ENCODE measurements at regions not wholly inside any gene's neighbourhood (a gene's known extent, or its start where the extent isn't known, plus 50 kb on each side); places are given as distances from the start of the nearest gene placed in this dataset.

DNA sequence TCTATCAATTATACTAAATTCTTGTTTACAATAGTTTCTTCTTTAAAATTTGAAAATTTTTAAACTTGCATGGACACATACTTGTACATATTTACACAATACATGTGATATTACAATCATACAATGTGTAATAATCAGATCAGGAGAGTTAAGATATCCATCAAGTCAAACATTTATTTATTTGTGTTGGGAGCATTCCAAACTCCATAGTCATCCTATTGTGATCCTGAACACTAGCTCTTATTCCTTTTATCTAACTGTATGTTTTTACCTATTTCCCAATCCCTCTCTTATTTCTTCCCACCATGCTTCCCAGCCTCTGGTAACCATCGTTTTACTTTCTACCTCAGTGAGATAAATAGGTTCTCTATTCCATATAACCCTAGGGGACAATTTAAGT lies 1219.2 kb downstream of the ZPLD1 start:
- no peak for DNase-seq (ENCODE audit: low read depth)

DNA sequence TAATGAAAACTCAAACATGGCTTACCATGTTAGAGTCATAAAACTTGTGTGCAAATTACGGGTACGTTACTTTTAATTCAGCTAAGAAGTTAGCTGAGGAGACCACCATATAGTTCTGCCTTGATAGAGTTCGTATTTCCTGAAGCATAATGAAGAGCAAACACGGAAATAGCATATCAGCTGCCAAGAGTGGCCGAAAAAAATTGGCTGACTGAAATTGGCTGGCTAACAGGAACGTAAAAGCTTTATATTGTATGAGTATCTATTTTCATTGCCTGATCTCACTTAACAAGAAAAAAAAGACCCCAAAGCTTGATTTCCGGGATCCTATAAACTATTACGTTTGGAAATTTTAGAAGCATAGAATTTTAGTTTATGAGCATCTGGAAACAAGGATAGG lies 1222.9 kb downstream of the ZPLD1 start:
- no peak for DNase-seq (ENCODE audit: low read depth)

DNA sequence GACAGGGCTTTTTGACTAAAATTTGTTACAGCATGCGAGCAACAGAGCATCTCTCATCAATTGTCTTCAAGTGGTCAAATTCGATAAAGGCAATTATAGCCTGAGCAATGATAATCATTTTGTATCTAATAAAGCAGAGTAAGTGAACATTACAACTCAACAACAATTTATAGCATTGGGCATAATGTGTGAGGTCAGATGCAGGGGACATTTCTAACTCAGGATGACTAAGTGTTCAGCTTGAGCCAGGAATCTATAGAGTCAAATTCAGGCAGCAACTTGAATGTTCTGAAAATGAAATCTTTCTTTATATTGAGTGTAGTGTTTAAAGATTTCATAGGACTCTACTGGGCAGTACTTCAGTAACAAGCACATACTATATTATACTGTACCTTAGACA lies 1226.0 kb downstream of the ZPLD1 start:
- no peak for DNase-seq (ENCODE audit: low read depth)

DNA sequence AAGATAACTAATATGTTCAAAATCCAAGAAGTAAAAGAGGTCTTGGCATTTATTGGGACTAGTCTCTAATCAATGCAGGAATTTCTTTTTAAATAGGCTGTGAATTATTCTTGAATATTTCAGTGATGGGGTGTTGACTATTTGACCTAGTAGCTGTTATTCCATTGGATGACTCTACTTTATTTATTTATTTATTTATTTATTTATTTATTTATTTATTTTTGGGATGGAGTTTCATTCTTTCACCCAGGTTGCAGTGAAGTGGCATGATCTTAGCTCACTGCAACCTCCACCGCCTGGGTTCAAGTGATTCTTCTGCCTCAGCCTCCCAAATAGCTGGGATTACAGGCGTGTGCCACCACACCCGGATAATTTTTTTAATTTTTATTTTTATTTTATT lies 1227.8 kb downstream of the ZPLD1 start:
- DNase-seq (ENCODE audit: low read depth) = no peak

DNA sequence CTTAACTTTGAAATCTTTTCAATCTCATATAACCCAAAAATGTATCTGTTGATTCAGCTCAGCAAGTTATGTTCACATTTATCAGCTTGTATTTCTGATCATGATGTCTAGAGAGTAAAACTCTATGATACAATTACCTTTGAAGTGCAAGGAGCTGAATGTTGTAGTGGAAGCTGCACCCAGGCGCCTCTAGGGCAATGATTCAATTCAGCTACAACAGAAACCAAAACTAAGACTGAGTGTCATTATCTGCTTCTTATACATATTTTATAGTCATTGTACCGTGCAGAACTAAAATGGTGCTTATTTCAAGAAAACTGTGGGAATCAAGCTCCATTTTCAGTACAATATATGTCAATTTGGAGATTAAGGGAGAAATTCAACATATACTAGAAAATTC lies 1237.5 kb downstream of the ZPLD1 start:
- no peak for DNase-seq (ENCODE audit: low read depth)

DNA sequence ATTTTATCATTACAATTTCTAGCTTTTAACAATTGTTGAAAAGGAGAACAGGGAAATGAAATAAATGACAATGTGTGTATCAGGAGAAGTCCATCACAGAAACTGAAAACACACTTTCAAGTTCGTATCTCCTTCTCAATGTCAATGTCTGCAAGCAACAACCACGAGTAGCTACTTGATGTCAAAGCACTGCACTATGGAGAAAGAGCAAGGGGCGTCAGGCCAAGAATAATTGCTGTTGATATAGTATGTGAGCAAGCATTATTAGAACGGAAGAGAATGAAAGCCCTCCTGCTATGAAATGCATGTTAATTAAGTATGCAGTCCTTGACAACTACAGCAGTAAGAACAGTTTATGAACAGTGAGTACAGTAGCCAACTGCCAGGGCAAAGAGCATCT lies 1250.1 kb downstream of the ZPLD1 start:
- DNase-seq (ENCODE audit: low read depth) = no peak

DNA sequence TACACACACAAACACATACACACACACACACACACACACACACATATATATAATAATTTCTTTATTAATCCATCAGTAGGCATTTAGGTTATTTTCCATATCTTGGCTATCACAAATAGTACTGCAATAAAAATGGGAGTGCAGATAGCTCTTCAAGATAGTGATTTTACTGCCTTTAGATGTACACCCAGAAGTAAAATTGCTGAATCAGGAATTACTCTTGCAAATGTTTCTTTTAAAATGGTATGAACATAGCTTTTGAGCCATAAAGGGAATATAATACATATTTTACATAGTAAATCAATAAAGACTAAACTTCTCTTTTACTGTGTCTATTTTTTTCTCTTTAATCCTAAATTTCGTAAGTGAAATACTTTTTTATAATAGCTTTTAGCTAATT lies 1251.1 kb downstream of the ZPLD1 start:
- no peak for DNase-seq (ENCODE audit: low read depth)

DNA sequence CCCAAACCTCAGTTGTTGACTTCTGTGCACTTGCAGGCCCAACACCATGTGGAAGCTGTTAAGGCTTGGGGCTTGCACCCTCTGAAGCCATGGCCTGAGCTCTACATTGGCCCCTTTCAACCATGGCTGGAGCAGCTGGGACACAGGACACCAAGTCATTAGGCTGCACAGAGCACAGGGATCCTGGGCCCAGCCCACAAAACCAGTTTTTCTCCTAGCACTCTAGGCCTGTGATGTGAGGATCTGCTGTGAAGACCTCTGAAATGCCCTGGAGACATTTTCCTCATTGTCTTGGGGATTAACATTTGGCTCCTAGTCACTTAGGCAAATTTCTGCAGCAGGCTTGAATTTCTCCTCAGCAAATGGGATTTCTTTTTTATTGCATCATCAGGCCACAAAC lies 1255.7 kb downstream of the ZPLD1 start:
- DNase-seq (ENCODE audit: low read depth) = no peak

DNA sequence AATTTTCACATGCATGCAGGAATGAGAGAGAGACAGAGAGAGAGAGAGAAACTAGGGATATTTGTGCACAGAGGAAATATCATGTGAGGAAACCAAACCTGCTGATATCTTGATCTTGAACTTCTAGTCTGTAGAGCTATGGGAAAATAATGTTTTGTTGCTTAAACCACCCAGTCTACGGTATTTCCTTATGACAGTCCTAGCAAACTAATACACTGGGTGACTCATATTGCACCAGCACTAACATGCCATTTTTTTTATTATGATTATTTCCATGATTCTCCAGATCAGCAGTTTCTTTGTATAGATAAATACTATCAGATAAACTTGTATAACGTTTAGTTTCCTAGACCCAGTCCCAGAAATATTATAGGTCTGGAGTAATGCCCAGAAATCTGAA lies 1259.0 kb downstream of the ZPLD1 start:
- no peak for DNase-seq (ENCODE audit: low read depth)

DNA sequence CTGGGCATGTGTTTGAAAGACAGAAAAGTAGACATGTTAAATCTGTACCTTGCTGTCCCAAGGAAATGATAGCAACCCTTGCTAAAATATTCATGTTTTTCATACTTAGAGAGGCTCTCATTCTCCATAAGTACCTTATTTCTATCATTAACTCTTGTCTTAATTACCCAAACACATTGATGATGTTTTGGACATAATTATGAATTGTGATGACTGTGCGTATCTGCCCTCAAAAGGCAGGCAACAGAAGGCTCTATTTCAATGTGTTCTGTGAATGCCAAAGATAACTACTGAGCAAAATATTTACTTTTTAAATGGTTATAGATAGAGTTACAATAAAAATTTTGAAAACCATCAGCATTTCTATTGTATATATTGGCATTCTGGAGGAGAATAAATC lies 1263.8 kb downstream of the ZPLD1 start:
- no peak for DNase-seq (ENCODE audit: low read depth)

DNA sequence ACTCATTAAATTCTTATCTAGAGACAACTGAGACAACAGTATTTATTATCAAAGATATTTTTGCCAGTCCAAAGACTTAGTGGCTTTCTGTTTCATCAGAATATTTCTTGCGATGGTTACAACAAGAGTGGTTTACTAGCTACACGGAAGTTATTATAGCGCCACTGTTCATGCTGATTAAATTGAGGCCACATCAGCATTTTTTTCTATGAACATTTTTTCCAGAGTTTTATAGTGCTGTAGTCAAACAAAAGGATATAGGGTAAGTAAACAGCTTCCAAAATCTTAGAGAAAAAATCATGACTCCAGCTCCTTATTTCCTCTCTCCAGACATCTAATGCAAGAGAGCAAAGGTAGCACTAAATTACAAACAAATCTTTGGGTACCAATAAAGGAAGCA lies 1264.4 kb downstream of the ZPLD1 start:
- no peak for DNase-seq (ENCODE audit: low read depth)

DNA sequence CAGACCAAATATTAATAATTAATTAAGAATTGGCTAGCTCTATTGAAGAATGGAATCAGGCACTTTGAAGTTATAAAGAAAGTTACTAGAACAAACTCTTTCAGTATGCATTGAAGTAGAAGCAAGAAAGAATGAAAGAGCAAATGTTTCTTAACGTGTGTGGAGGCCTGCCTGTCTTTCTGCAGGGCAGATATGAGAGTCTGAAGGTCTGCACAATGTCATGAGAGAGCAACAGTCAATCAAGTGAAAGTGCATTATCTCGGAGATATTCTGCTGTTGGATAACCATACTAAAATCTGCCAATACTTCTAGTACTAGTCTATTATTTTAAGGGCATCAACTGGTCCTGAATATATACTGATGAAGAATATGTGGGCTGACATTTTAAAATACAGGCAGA lies 1270.8 kb downstream of the ZPLD1 start:
- DNase-seq (ENCODE audit: low read depth) = no peak

DNA sequence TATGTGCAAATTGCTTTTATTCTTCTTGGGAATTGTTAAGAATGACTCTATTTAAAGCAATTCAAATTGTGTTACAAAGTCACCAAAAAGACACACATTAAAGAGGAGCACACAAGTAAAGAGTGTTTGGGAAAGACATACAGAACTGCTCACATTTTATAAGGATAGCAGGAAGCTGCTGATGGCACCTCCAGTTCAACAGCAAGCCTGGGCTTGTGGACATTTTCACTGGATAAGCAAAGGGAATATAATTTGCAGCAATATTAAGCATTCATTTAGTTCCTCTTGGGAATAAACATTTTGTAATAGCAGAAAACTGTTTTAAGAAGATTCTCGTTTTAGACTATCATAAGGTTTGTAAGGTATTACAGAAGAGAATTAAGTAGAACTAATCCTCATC lies 1271.9 kb downstream of the ZPLD1 start:
- no peak for DNase-seq (ENCODE audit: low read depth)

DNA sequence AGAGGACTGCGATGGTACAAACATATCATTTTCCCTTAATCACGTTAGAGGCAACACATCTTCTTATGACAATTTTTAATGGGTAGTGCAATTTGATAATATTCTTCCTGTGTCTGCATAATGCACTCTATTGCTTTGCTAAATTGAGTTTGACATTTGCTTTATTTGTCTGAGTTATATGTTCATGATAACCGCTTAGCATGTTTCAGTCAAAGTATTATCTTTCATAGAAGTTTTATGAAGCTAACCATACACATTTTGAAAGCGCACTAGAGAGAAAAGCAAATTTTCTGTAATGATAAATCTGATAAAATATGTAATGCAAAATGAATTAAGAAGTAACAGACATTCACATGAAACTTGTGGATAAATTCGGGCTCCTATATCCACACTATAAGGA lies 1276.9 kb downstream of the ZPLD1 start:
- no peak for DNase-seq (ENCODE audit: low read depth)

DNA sequence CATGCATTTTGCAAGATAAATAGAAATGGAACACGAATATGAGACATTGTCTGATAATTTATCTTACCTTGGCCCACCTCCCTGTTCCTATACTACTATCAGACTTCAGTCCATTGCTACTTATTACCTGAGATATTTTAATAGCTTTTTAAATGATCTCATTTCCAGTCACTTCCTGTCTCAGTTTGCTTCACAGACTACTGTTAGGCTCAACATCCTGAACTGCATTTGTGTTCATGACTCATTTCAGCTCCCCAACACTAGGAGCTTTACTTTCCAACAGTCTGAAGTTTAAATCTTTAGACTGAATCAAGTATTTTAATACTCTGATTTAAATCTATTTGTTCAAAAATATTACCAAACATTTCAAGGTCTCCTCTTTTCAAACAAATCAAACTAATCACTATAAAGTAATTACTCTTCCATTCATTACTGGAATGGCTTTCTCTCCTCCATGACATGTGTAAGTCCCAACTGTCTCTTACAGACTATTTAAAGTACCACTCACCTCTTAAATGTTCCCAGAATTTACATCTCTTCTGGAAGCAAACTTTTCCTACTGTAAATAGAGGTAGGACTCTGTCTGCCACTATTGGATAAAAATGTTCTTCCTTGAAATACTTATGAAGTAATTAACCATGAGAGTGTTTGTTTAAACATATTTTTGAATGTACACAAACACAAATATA lies 1277.6 kb downstream of the ZPLD1 start:
- no peak for DNase-seq (ENCODE audit: low read depth)

DNA sequence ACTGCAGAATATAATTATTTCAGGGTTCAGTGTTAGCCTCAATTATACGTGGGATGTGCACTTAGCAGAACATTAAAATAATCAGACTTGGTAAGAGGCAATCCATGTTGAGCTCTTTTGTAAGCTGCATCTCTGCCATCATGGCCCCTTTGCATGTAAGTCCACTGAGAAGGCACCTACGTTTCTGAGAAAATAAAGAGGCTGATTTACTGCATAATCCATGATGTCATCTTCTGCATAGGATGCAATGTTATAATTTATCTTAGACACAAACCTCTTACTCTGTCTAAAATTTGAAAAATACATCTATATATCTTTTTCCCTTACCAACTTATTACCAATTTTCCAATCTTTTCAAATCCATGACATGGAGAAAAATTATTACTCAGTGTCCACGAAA lies 1294.7 kb downstream of the ZPLD1 start:
- DNase-seq (ENCODE audit: low read depth) = no peak

DNA sequence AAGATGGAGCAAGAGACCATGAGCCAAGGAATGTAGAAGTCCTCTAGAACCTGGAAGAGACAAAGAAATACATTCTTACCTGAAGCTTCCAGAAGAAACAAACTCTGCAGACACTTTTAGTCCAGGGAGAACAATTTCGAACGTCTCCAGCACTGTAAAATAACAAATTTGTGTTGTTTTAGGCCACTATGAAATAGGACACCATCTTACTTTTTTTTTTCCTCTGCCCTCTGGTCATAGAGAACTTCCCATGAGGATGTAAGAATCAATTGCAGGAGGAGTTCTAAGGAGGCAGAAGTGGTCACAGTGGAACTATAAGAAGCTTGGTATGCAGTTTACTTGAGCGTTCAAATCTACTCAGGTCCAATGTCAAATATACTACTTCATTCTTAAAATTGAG lies 1295.9 kb downstream of the ZPLD1 start:
- no peak for DNase-seq (ENCODE audit: low read depth)

DNA sequence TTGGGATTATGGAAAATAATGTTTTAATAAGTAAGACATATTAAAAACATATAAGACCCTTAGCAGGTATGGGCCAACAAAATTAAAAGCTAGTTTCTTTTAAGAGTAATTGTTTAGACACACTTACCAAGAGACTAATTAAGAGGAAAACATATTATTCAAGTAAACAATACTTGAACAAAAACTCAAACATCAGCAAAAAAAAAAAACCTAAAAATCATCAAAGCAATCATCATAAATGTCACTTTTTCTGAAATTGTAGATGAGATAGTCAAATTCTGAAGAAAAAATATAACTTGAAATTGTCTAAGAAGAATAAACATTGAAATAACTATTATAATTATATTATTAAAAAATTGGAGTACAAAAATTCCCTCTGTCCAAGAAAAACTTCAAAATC lies 1318.2 kb downstream of the ZPLD1 start:
- no peak for DNase-seq (ENCODE audit: low read depth)

DNA sequence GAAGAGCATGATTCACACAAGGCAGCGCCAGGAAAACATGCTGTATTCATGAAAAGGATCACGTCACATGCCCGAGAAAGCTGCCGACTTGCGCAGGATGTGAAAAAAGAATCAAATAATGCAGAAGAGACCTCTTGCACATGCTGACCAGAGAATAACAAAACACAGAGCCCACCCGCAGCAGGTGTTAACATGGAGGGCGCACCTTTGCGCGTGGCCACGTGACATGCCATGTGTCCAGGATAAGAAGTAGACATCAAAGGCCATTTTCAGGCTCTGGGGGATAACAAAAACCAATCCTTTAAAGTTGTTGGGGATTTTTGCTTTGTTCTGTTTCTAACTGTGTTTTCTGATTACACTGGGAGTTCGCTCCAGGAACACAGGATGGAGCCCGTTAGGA lies 1332.8 kb downstream of the ZPLD1 start:
- no peak for DNase-seq (ENCODE audit: low read depth)

DNA sequence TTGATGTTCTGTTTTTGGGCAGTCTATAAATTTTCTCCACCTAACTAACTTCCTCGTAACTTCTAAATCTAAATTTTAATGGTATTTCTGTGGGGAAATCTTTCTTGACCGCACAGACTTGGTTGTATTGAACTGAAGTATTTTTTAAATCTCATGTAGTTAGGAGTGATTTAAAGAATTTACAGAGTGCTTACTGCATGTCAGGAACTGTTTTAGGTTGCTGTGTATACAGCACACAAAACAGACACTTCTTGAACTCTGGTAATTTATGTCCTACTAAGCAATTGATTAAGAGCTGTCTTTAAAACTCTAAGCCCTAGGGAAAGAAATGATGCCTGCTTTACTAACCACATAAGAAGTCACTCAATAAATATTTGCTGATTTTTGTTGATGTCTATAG lies 1350.2 kb downstream of the ZPLD1 start:
- DNase-seq (ENCODE audit: low read depth) = no peak

DNA sequence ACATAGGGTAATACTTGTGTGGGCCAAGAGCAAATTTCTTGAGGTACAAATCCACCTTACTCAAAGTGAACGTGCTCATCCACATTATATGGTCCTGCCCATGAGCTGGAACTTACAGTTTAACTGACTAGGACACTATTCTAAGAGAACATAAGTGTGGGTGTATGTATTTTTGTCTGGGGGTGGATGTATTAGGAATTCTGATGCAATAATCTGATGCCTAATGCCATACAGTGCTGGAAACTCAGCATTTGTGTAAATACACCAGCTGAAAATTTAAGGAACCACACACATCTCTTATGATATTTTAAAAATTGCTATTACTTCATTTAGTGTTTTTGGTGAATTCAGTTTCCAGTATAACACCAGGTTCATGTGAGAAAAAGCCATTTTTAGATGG lies 1350.7 kb downstream of the ZPLD1 start:
- no peak for DNase-seq (ENCODE audit: low read depth)

DNA sequence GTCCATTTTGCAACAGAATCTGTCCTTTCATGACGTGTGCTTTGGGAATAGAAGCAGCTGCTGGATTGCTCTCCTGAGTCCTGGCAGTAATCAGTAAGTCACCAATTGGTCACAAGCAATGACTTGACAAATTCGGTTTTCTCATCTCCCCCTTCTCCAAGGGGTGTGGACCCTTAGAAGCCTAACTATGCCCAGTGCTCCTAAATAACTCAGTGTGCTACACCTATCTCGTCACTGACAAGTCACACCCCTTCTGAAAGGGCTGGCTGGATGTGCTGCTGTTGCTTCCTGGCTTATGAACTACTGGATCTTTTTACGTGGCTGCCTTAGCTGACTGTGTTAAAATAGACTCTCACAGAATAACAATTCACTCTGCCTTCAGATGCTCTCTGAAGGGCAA lies 1351.5 kb downstream of the ZPLD1 start:
- no peak for DNase-seq (ENCODE audit: low read depth)

DNA sequence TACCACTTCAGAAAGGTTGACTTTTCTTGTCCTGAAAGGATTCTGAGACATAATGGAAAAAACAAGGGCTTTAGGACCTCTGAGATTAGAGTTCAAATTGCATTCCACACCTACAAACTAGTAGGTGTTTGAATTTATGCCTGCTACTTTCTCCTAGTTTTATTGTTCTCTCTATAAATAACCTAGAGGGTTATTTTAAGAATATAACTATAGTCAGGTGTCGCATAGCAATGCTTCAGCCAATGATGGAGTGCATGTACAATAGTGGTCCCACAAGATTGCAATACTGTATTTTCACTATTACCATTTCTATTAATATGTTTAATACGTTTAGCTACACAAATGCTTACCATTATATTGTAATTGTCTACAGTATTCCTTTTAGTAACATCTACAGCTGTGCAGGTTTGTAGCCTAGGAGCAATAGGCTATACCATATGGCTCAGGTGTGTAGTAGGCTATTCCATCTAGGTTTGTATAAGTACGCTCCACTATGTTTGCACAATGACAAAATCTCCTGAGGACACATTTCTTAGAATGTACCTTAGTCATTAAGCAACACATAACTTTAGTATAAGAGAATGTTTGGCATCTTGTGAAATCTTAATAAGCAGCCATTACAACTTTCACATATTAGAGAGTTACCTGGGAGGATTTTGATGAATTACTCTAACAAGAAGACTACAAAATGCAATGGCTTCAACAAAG lies 1352.5 kb downstream of the ZPLD1 start:
- no peak for DNase-seq (ENCODE audit: low read depth)

DNA sequence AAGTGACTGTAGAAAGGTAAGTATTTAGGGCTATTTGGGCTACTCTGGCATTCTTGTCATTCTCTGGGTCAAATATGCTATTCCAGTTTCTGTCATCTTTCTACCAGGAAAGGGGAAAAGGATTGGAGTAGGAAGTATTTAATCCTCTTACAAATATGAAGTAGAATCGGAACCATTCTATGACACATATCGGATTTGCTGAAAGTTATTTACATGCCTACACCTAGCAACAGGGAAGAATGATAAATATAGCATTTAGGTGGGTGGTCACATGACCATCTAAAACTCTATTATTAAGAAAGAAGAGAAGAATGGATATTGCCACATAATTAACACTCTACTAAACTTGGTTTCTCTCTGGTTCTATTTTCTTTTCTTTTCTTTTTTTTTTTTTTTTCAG lies 1353.1 kb downstream of the ZPLD1 start:
- no peak for DNase-seq (ENCODE audit: low read depth)

All from stimulated activated CD8-positive, alpha-beta memory T cell treated with anti-CD3 and anti-CD28 coated beads, Interleukin-4, amount 100 ng/mL, for 24 hours (primary cell).